Central memory CD4-positive, alpha-beta T cell (primary cell): ENCODE measurements at regions not wholly inside any gene's neighbourhood (a gene's known extent, or its start where the extent isn't known, plus 50 kb on each side); places are given as distances from the start of the nearest gene placed in this dataset.
"Not testable (repeated sequence)": the region's sequence is repeated elsewhere in the genome, so short reads cannot be mapped to it uniquely, and the experiment has no call there.

Experiments
- DNase-seq: peaks from one replicate; pipeline ENCODE4 v3.0.0; 2022

- no peak for DNase-seq
Measured at GRCh38 chr3:40756500-40756899, 231.7 kb downstream of the ZNF621 start.

- not testable (repeated sequence) for DNase-seq
Measured at GRCh38 chr3:40762771-40763170, 238.0 kb downstream of the ZNF621 start.

GRCh38 chr3:40763807-40764206 is 239.0 kb downstream of the ZNF621 start:
- no peak for DNase-seq

- DNase-seq: no peak
Measured at GRCh38 chr3:40764747-40765146, 240.0 kb downstream of the ZNF621 start.

- no peak for DNase-seq
Measured at GRCh38 chr3:40765884-40766283, 241.1 kb downstream of the ZNF621 start.

- no peak for DNase-seq
Measured at GRCh38 chr3:40766396-40766795, 241.6 kb downstream of the ZNF621 start.

- no peak for DNase-seq
Measured at GRCh38 chr3:40768046-40768445, 243.3 kb downstream of the ZNF621 start.

- no peak for DNase-seq
Measured at GRCh38 chr3:40768536-40768935, 243.8 kb downstream of the ZNF621 start.

- DNase-seq: no peak
Measured at GRCh38 chr3:40770061-40770460, 245.3 kb downstream of the ZNF621 start.

GRCh38 chr3:40771112-40771511 is 246.4 kb downstream of the ZNF621 start:
- DNase-seq: no peak

GRCh38 chr3:40779039-40779438 is 254.3 kb downstream of the ZNF621 start:
- no peak for DNase-seq

- no peak for DNase-seq
Measured at GRCh38 chr3:40780291-40780924, 255.6 kb downstream of the ZNF621 start.

GRCh38 chr3:40780925-40781406 is 256.2 kb downstream of the ZNF621 start:
- DNase-seq: no peak

- DNase-seq: no peak
Measured at GRCh38 chr3:40782111-40782721, 257.5 kb downstream of the ZNF621 start.

GRCh38 chr3:40790746-40791145 is 266.0 kb downstream of the ZNF621 start:
- no peak for DNase-seq

- DNase-seq: no peak
Measured at GRCh38 chr3:40793730-40794129, 269.0 kb downstream of the ZNF621 start.

- DNase-seq: no peak
Measured at GRCh38 chr3:40800343-40800742, 275.6 kb downstream of the ZNF621 start.

GRCh38 chr3:40801284-40801741 is 276.6 kb downstream of the ZNF621 start:
- DNase-seq: no peak

- DNase-seq: no peak
Measured at GRCh38 chr3:40803311-40803710, 278.6 kb downstream of the ZNF621 start.

GRCh38 chr3:40805456-40805855 is 280.7 kb downstream of the ZNF621 start:
- DNase-seq: no peak

GRCh38 chr3:40810813-40811212 is 286.1 kb downstream of the ZNF621 start:
- no peak for DNase-seq

- DNase-seq: no peak
Measured at GRCh38 chr3:40817017-40817416, 292.3 kb downstream of the ZNF621 start.

- no peak for DNase-seq
Measured at GRCh38 chr3:40821315-40821714, 296.6 kb downstream of the ZNF621 start.

- DNase-seq: no peak
Measured at GRCh38 chr3:40827226-40827625, 302.5 kb downstream of the ZNF621 start.
